HEK293 (cell line): ENCODE measurements at regions not wholly inside any gene's neighbourhood (a gene's known extent, or its start where the extent isn't known, plus 50 kb on each side); places are given as distances from the start of the nearest gene placed in this dataset.

ENCODE experiments used
- CTCF ChIA-PET: fragments of 350-600 bp; formaldehyde crosslinking; extraction: SDS; loops from one replicate; lab custom pipeline; 2021; ENCODE audit warnings: antibody characterized with exemption; lab: Yijun Ruan, JAX
- POLR2A ChIA-PET: fragments of 300-600 bp; formaldehyde crosslinking; extraction: SDS; loops from one replicate; lab custom pipeline; 2020; ENCODE audit warnings: antibody characterized with exemption, inconsistent platforms; lab: Yijun Ruan, JAX
- H3K27ac ChIP-seq: fragments of 200-500 bp; sonication (Bioruptor generic); 2 replicates; pipeline ENCODE4 v1.5.1; 2014; ENCODE audit warnings: low read depth, low read length, control low read depth, inconsistent platforms; ENCODE audit errors: extremely low read depth
- H3K36me3 ChIP-seq, 2 experiments: fragments of 200-500 bp in 1 of 2; sonication (Bioruptor generic) in 1 of 2; 1 replicate in 1 of 2; 2 replicates in 1 of 2; pipeline ENCODE4 v1.5.1; 2014 to 2017; ENCODE audit warnings: inconsistent platforms in 2 of 2, low read length in 2 of 2; ENCODE audit not compliant: control insufficient read depth in 2 of 2, insufficient read depth in 1 of 2
- H3K4me1 ChIP-seq: fragments of 200-500 bp; sonication (Bioruptor generic); 2 replicates; pipeline ENCODE4 v1.5.1; 2014; ENCODE audit warnings: mild to moderate bottlenecking, low read length, inconsistent platforms; ENCODE audit not compliant: control insufficient read depth, insufficient read depth
- H3K4me3 ChIP-seq: 2 replicates; pipeline ENCODE4 v1.5.1; 2011; ENCODE audit warnings: low read depth, mild to moderate bottlenecking, control low read depth, low read length, moderate library complexity
- H3K9me3 ChIP-seq: fragments of 200-500 bp; sonication (Bioruptor generic); 2 replicates; pipeline ENCODE4 v1.5.1; 2014; ENCODE audit warnings: low read depth, low read length, inconsistent platforms; ENCODE audit not compliant: control insufficient read depth, insufficient read depth
- BCL11A ChIP-seq: fragments of 450-650 bp; formaldehyde crosslinking; IDR thresholded peaks from 2 replicates; pipeline ENCODE4 v1.5.1; 2016; ENCODE audit warnings: low read depth, missing biosample characterization, missing genetic modification characterization
- GLI4 ChIP-seq: fragments of 450-650 bp; formaldehyde crosslinking; IDR thresholded peaks from 2 replicates; pipeline ENCODE4 v1.5.1; 2016; ENCODE audit warnings: missing biosample characterization, missing genetic modification characterization
- HOXD13 ChIP-seq: sonication (generic); formaldehyde crosslinking; IDR thresholded peaks from 2 replicates; pipeline ENCODE4 v1.8.0; 2022; ENCODE audit warnings: missing genetic modification reagents, borderline replicate concordance
- REPIN1 ChIP-seq: fragments of 450-650 bp; formaldehyde crosslinking; IDR thresholded peaks from 2 replicates; pipeline ENCODE4 v1.5.1; 2017; ENCODE audit warnings: missing biosample characterization, missing genetic modification characterization, low read depth
- SETDB1 ChIP-seq: IDR thresholded peaks from one replicate; pipeline ENCODE4 v1.6.1; 2017; ENCODE audit warnings: mild to moderate bottlenecking, low read length, moderate library complexity, mixed read lengths; ENCODE audit not compliant: insufficient read length
- TCF7L2 ChIP-seq: IDR thresholded peaks from 2 replicates; pipeline ENCODE4 v1.6.1; 2011; ENCODE audit warnings: low read depth, mild to moderate bottlenecking, inconsistent platforms, low read length, moderate library complexity, borderline replicate concordance
- ZEB2 ChIP-seq: fragments of 450-650 bp; formaldehyde crosslinking; IDR thresholded peaks from 2 replicates; pipeline ENCODE4 v1.5.1; 2016; ENCODE audit warnings: missing biosample characterization, missing genetic modification characterization
- ZFP37 ChIP-seq: fragments of 450-650 bp; formaldehyde crosslinking; IDR thresholded peaks from 2 replicates; pipeline ENCODE4 v1.5.1; 2016; ENCODE audit warnings: missing biosample characterization, missing genetic modification characterization
- ZFP41 ChIP-seq: fragments of 450-650 bp; formaldehyde crosslinking; IDR thresholded peaks from 2 replicates; pipeline ENCODE4 v1.5.1; 2016; ENCODE audit warnings: missing biosample characterization, missing genetic modification characterization, borderline replicate concordance
- ZNF202 ChIP-seq: fragments of 450-650 bp; formaldehyde crosslinking; IDR thresholded peaks from 2 replicates; pipeline ENCODE4 v1.5.1; 2016; ENCODE audit warnings: missing biosample characterization, missing genetic modification characterization, borderline replicate concordance
- ZNF335 ChIP-seq: fragments of 450-650 bp; formaldehyde crosslinking; conservative IDR thresholded peaks from 2 replicates; pipeline ENCODE4 v1.5.1; 2016; ENCODE audit warnings: missing biosample characterization, missing genetic modification characterization
- ZNF341 ChIP-seq: fragments of 450-650 bp; formaldehyde crosslinking; IDR thresholded peaks from 2 replicates; pipeline ENCODE4; 2016; ENCODE audit warnings: low read depth, missing biosample characterization, missing genetic modification characterization
- ZNF677 ChIP-seq: fragments of 450-650 bp; IDR thresholded peaks from 2 replicates; pipeline ENCODE4 v1.5.0; 2018; ENCODE audit warnings: missing biosample characterization, mild to moderate bottlenecking, missing genetic modification characterization, moderate library complexity
- ZNF830 ChIP-seq: fragments of 450-650 bp; IDR thresholded peaks from 2 replicates; pipeline ENCODE4 v1.5.0; 2018; ENCODE audit warnings: missing biosample characterization, missing genetic modification characterization, low read depth, mild to moderate bottlenecking, moderate library complexity
- TF ChIP-seq, protein P1 (sequence below): fragments of 450-650 bp; formaldehyde crosslinking; IDR thresholded peaks from 2 replicates; pipeline ENCODE4 v1.5.1; 2017; ENCODE audit warnings: missing biosample characterization, missing genetic modification characterization
- TF ChIP-seq, protein P2 (sequence below): fragments of 450-650 bp; formaldehyde crosslinking; IDR thresholded peaks from 2 replicates; pipeline ENCODE4 v1.5.1; 2016; ENCODE audit warnings: missing biosample characterization, missing genetic modification characterization
- TF ChIP-seq, protein P3 (sequence below): fragments of 450-650 bp; formaldehyde crosslinking; IDR thresholded peaks from 2 replicates; pipeline ENCODE4 v1.5.1; 2016; ENCODE audit warnings: missing biosample characterization, missing genetic modification characterization

DNA sequence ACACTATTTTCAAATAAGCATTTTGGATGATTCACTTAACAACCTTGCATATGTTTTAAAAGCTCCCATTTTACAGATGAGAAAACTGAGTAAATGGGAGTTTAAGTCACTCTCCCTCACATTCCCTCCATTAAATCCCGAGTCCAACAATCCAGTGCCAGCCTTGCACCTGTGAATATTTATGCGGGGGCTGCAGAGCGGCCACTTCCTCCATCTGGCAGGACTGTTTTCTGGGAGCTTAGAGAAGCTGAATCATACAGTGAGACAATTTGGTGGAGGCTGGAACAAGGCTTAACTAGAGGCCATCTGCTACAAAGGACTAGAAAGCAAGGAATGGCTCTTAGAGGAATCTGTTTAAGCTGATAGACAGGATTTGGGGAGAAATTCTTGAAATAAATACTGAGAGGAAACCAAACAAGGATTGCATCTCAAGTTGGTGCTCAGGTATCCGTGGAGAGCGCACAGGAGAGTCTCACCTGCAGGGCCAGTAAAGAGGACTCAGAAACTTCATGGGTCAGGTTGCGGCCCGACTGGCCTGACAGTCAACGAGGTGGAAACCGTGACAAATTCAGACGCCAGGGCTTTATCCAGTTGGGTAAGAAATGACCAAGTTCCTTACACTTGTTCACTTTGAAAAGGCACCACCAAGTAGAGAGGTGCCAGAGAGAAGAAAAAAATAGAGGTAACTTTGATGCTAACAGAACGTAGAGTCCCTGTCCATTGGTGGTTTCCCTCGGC is 478.5 kb downstream of the QKI start:
- Histone ChIP-seq H3K4me1 (no peaks in the 10 kb centered on the region), H3K36me3 (no peaks in the 10 kb centered on the region), H3K9me3 (no peaks in the 10 kb centered on the region), H3K4me3 (no peak overlapping the region), H3K27ac (no peak overlapping the region)
- CTCF ChIA-PET = no interaction called here
- POLR2A ChIA-PET = no interaction called here
- TF ChIP-seq BCL11A (tag by site-specific recombination) (no peak), ZEB2 (tag by site-specific recombination) (no peak), TCF7L2 (no peak), ZFP41 (tag by site-specific recombination) (no peak)
- TF ChIP-seq, protein P1, sequence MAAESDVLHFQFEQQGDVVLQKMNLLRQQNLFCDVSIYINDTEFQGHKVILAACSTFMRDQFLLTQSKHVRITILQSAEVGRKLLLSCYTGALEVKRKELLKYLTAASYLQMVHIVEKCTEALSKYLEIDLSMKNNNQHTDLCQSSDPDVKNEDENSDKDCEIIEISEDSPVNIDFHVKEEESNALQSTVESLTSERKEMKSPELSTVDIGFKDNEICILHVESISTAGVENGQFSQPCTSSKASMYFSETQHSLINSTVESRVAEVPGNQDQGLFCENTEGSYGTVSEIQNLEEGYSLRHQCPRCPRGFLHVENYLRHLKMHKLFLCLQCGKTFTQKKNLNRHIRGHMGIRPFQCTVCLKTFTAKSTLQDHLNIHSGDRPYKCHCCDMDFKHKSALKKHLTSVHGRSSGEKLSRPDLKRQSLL (tag by site-specific recombination) = no peak
- TF ChIP-seq, protein P2, sequence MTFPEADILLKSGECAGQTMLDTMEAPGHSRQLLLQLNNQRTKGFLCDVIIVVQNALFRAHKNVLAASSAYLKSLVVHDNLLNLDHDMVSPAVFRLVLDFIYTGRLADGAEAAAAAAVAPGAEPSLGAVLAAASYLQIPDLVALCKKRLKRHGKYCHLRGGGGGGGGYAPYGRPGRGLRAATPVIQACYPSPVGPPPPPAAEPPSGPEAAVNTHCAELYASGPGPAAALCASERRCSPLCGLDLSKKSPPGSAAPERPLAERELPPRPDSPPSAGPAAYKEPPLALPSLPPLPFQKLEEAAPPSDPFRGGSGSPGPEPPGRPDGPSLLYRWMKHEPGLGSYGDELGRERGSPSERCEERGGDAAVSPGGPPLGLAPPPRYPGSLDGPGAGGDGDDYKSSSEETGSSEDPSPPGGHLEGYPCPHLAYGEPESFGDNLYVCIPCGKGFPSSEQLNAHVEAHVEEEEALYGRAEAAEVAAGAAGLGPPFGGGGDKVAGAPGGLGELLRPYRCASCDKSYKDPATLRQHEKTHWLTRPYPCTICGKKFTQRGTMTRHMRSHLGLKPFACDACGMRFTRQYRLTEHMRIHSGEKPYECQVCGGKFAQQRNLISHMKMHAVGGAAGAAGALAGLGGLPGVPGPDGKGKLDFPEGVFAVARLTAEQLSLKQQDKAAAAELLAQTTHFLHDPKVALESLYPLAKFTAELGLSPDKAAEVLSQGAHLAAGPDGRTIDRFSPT (tag by site-specific recombination) = no peak

DNA sequence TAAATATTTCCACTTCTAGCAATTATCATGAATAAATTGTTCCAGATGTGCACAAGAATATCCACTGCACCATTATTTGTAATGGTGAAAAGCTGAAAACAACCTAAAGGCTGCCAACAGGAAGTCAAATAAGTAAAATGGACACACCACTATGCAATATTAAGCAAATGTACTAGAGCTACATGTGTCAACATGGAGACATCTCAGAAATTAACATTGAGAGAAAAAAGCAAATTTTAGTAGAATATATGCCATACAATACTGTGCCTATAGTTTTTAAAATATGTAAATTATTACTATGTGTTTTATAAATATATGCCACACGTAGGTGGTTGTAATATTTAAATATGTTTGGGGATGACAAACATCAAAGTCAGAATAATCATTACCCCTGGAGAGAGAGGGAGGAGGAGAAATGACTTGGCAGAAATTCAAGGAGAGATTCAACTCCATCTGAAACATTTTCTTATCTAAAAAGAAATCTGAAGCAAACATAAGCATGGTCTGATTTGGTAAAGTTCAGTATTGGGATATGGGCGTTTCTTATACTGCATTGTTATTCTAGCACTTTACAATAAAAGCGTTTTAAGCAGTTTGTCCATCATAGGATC is 475.5 kb downstream of the QKI start:
- 0 out of 2 replicates have a peak, but pooled peaks have one; percentile 19 for TF ChIP-seq TCF7L2
- no peak for TF ChIP-seq HOXD13 (CRISPR knock-in tag)
- TF ChIP-seq SETDB1 = peak; percentile 71
- ChIA-PET POLR2A (interaction anchor here (0.5 kb wide), 1 partner anchor 473 kb away, joined by 3 read pairs; no protein-coding TSS in a partner anchor), CTCF (no interaction called here)
- Histone ChIP-seq H3K4me3 (no peak overlapping the region), H3K9me3 (no peaks in the 10 kb centered on the region), H3K27ac (no peak overlapping the region), H3K36me3 (no peaks in the 10 kb centered on the region), H3K4me1 (no peaks in the 10 kb centered on the region)

DNA sequence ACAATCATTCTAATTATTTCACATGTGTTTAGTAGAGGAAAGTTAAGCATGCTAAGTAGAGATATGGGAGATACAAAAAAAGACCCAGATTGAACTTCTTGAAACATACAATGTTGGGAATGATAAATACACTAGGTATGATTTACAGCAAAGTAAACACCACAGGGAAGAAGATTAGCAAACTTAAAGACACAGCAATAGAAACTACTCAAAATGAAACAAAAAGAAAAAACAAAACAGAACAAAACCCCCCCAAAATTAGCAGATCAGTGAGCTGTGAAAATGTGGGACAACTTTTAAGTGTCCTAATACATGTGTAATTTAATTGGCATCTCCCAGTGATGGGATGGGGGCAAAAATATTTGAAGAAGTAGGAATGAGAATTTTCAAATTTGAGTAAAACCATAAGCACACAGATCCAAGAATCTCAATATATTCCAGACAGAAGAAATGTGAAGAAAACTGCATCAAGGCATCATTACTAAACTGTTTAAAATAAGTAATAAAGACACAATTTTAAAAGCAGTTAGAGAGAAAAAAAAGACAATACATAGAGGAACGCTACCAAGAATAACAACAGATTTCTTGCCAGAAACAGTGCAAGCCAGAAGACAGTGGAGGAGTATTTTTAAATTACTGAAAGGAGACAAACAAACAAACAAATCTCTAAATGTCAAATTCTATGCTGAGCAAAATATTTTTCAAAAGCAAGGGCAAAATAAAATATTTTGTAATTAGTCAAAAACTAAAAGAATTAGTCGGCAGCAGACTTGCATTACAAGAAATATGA is 473.7 kb downstream of the QKI start:
- ChIA-PET POLR2A (no interaction called here), CTCF (no interaction called here)
- no peak overlapping the region for H3K27ac ChIP-seq
- H3K9me3 ChIP-seq = no peaks in the 10 kb centered on the region
- H3K4me3 ChIP-seq = no peak overlapping the region
- peak; percentile 86 for TF ChIP-seq SETDB1
- TF ChIP-seq ZFP37 = no peak
- no peak for TF ChIP-seq ZNF677 (tag by site-specific recombination)
- TF ChIP-seq, all 188 proteins: peak for 1
- no peaks in the 10 kb centered on the region for H3K4me1 ChIP-seq
- no peaks in the 10 kb centered on the region for H3K36me3 ChIP-seq

DNA sequence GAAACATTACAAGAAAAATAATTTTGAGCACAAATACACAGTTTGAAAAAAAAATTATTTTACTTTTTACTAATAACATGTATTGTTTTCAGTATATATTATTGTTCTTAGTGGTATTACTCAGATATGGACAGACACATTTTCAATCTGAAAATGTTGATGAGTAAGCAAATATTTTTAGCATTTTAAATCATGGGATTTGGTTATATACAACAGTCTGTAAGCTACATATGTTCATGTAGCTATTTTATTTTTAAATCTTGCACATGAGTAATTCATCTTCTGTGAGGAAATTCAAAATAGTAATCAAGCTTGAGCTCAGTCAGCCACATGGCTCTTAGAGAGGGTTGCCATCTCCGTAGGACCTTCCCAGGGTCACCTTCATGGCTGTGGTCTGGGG is 471.9 kb downstream of the QKI start:
- H3K4me1 ChIP-seq = no peaks in the 10 kb centered on the region
- no peak overlapping the region for H3K4me3 ChIP-seq
- TF ChIP-seq, protein P3, sequence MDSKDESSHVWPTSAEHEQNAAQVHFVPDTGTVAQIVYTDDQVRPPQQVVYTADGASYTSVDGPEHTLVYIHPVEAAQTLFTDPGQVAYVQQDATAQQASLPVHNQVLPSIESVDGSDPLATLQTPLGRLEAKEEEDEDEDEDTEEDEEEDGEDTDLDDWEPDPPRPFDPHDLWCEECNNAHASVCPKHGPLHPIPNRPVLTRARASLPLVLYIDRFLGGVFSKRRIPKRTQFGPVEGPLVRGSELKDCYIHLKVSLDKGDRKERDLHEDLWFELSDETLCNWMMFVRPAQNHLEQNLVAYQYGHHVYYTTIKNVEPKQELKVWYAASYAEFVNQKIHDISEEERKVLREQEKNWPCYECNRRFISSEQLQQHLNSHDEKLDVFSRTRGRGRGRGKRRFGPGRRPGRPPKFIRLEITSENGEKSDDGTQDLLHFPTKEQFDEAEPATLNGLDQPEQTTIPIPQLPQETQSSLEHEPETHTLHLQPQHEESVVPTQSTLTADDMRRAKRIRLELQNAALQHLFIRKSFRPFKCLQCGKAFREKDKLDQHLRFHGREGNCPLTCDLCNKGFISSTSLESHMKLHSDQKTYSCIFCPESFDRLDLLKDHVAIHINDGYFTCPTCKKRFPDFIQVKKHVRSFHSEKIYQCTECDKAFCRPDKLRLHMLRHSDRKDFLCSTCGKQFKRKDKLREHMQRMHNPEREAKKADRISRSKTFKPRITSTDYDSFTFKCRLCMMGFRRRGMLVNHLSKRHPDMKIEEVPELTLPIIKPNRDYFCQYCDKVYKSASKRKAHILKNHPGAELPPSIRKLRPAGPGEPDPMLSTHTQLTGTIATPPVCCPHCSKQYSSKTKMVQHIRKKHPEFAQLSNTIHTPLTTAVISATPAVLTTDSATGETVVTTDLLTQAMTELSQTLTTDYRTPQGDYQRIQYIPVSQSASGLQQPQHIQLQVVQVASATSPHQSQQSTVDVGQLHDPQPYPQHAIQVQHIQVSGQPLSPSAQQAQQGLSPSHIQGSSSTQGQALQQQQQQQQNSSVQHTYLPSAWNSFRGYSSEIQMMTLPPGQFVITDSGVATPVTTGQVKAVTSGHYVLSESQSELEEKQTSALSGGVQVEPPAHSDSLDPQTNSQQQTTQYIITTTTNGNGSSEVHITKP (tag by site-specific recombination) = no peak
- no peak for TF ChIP-seq ZNF830 (tag by site-specific recombination)
- no peak for TF ChIP-seq ZNF341 (tag by site-specific recombination)
- no peak for TF ChIP-seq ZNF202 (tag by site-specific recombination)
- TF ChIP-seq GLI4 (tag by site-specific recombination) = no peak
- no peak for TF ChIP-seq REPIN1 (tag by site-specific recombination)
- no peak for TF ChIP-seq ZNF335
- TF ChIP-seq, all 188 proteins: peak for 0
- H3K27ac ChIP-seq = no peak overlapping the region
- H3K9me3 ChIP-seq = no peaks in the 10 kb centered on the region
- ChIA-PET POLR2A (interaction anchor here (0.5 kb wide), 1 partner anchor 1386 kb away, joined by 3 read pairs; no protein-coding TSS in a partner anchor), CTCF (interaction anchor here (0.7 kb wide), 1 partner anchor 20 kb away, joined by 4 read pairs; no protein-coding TSS in a partner anchor)
- H3K36me3 ChIP-seq = no peaks in the 10 kb centered on the region
